Motor neuron (in vitro differentiated cells): ENCODE measurements at regions not wholly inside any gene's neighbourhood (a gene's known extent, or its start where the extent isn't known, plus 50 kb on each side); places are given as distances from the start of the nearest gene placed in this dataset.

Experiments
- ATAC-seq, 8 experiments: fragments of 200-7000 bp; cut with Tn5 transposase; replicated peaks in 6 of 8; 2 replicates each; pipeline ENCODE4 v1.8.0; 2021; ENCODE audit warnings: mild to moderate bottlenecking in 8 of 8, moderate library complexity in 8 of 8
- H3K27ac ChIP-seq, 2 donors: fragments of 250-450 bp; sonication (Bioruptor Pico); 2 replicates each; pipeline ENCODE4 v1.9.0; 2021; ENCODE audit warnings: antibody characterized with exemption in 2 of 2, mild to moderate bottlenecking in 2 of 2, moderate library complexity in 1 of 2
- H3K4me1 ChIP-seq, 2 donors: fragments of 250-450 bp; sonication (Bioruptor Pico); replicated peaks in 1 of 2; 2 replicates each; pipeline ENCODE4 v1.6.1; 2021; ENCODE audit warnings: antibody characterized with exemption in 2 of 2, mild to moderate bottlenecking in 2 of 2, moderate library complexity in 1 of 2
- H3K4me3 ChIP-seq, 5 donors: fragments of 250-450 bp; sonication (Bioruptor Pico); 2 replicates each; pipeline ENCODE4 v1.9.0; 2021; ENCODE audit warnings: antibody characterized with exemption in 5 of 5, mild to moderate bottlenecking in 5 of 5, moderate library complexity in 4 of 5
- WGBS, 10 experiments: fragments of 450-650 bp; shearing (Covaris generic); methylation state at CpG; one replicate each; pipeline ENCODE4 v1.0.0; 2022; 5-methylcytosine and 5-hydroxymethylcytosine counted together
- in situ Hi-C, 9 experiments: fragments of 400-800 bp; cut with MboI; loops; one replicate each; pipeline ENCODE4 v1.15.0; 2021; ENCODE audit warnings: low sequenced_read_pairs in 9 of 9, low pct_unique_long_range_greater_than_20kb in 2 of 9; ENCODE audit not compliant: unreplicated experiment in 9 of 9

DNA sequence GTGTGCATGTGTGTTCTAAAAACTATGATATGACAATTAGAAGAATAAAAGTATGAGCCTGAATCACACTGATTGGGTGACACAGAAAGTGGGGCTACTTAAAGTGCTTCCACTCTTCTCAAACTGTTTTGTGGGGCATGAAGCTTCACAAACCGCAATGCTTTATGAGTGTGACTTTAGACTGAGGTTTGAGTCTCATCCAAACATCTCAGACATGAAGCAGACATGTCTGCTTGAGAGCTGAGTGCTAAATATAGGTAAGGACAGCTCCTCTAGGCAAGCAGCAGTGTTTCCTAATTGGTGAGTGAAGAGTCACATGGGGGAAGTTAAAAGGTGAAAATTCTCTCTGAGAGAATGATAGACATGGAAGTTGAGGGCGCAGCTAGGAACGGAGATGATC is 726.9 kb upstream of the CITED2 start:
- Histone ChIP-seq H3K4me3 (no peak overlapping the region), H3K4me1 (no peaks in the 10 kb centered on the region), H3K27ac (no peak overlapping the region)
- in situ Hi-C loops: no loop called here
- ATAC-seq: no peak
- 64 to 100% (median 100%) methylated on average over 1 to 3 of the region's 3 CpGs; no CpG with 5 or more reads in 1 of the 10 experiments for WGBS, 10 experiments

DNA sequence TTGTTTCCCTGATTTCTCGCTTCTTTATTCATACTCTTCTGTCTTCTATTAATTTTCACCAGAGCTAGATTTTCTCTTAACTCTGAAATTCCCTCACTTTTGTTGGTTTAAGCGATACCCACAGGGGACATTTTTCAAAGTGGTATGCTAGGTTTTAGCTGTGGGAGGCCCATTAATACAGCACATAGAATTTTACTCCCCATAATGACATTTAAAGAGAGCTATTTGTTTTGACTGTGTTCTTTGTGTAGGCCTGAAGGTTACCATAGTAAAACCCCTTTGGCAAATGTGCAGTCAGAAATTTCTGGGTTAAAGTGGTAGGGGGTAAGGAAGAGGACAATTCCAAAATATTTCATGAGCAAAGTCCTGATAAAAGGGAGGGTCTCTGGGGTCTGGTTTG is 721.1 kb upstream of the CITED2 start:
- no peak overlapping the region for H3K27ac ChIP-seq
- ATAC-seq: peak in 1 of 8 experiments; percentile 36
- H3K4me1 ChIP-seq: peaks cover 0 to 4% of the 10 kb centered on the region in 2 donors
- in situ Hi-C loops: no loop called here
- WGBS, 10 experiments: 57 to 97% (median 75%) methylated on average over 1 to 2 of the region's 2 CpGs
- H3K4me3 ChIP-seq: no peak overlapping the region

GRCh38 chr6:140091895-140092294 is 717.4 kb upstream of the CITED2 start:
- in situ Hi-C loops: no loop called here
- Histone ChIP-seq H3K27ac (no peak overlapping the region), H3K4me3 (no peak overlapping the region), H3K4me1 (peaks cover 0 to 4% of the 10 kb centered on the region in 2 donors)
- no peak for ATAC-seq
- 63 to 100% (median 97%) methylated on average over 1 of the region's 1 CpG; no CpG with 5 or more reads in 2 of the 10 experiments for WGBS, 10 experiments

- 57 to 100% (median 93%) methylated on average over 1 to 3 of the region's 3 CpGs; no CpG with 5 or more reads in 2 of the 10 experiments for WGBS, 10 experiments
- no peak overlapping the region for H3K27ac ChIP-seq
- no peak overlapping the region for H3K4me3 ChIP-seq
- in situ Hi-C loops: no loop called here
- H3K4me1 ChIP-seq: peaks cover 0 to 4% of the 10 kb centered on the region in 2 donors
- no peak for ATAC-seq
Measured at GRCh38 chr6:140090871-140091270, 716.4 kb upstream of the CITED2 start.

GRCh38 chr6:140083375-140083774 is 708.9 kb upstream of the CITED2 start:
- in situ Hi-C loops: no loop called here
- peak in 1 of 8 experiments; percentile 9 for ATAC-seq
- WGBS, 10 experiments: 90 to 100% (median 97%) methylated on average over 1 to 3 of the region's 3 CpGs; no CpG with 5 or more reads in 1 of the 10 experiments

GRCh38 chr6:140082867-140083297 is 708.4 kb upstream of the CITED2 start:
- no peaks in the 10 kb centered on the region for H3K4me1 ChIP-seq
- no peak overlapping the region for H3K27ac ChIP-seq
- ATAC-seq: peak in 3 of 8 experiments; percentile 46 to 92 (median 85)
- H3K4me3 ChIP-seq: no peak overlapping the region
- in situ Hi-C loops: no loop called here
- WGBS, 10 experiments: 0 to 100% (median 0%) methylated on average over 1 of the region's 1 CpG; no CpG with 5 or more reads in 3 of the 10 experiments

More at GRCh38 chr6:140083375-140083774, 708.9 kb upstream of the CITED2 start:
- Histone ChIP-seq H3K4me1 (no peaks in the 10 kb centered on the region), H3K4me3 (no peak overlapping the region), H3K27ac (no peak overlapping the region)

DNA sequence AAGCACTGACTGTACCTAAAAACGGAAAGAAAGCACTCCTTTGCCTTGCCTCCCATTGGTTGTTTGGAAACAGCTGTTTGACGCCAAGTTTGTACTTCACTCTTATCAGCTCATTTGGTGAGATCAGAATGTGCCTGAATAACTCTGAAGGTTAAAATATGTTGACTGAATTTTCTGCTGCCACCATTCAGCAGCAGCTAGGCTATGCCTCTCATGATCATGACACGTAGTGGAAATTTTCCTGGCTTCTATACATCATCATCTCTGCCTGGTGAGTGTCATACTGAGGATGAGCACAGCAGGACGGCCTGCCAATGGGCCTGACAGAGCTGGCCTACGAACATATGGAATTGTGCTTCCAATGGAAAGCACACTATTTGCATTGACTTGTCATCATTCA is 704.9 kb upstream of the CITED2 start:
- H3K4me1 ChIP-seq: no peaks in the 10 kb centered on the region
- 82 to 100% (median 90%) methylated on average over 1 to 5 of the region's 5 CpGs for WGBS, 10 experiments
- no peak overlapping the region for H3K4me3 ChIP-seq
- in situ Hi-C loops: no loop called here
- peak in 2 of 8 experiments; percentile 51 to 58 for ATAC-seq
- no peak overlapping the region for H3K27ac ChIP-seq

DNA sequence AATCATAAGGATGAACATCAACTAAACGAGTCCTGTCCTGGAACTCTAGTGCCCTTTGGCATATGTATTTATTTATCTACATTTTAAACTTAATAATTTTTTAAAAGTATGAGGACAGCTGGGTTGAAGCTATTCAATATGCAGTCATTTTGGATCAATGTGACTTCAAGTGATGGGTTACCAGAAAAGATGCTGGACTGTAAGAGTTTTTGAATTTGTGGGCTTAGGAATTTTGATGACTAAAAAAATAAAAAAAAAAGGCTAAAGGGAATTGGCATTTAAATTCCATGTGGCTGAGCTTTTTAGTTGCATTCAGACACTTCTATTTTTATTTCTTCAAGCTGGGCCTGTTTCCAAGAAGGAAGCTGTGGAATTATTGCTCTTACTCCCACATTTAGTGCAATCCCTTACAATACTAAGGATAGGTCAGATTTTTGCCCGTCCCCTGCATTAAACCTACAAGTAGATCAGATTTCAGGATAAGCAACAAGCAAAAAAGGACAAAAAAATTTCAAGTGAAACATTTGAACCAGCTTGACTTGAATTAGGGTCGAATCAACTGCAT is 704.2 kb upstream of the CITED2 start:
- Histone ChIP-seq H3K4me1 (no peaks in the 10 kb centered on the region), H3K27ac (no peak overlapping the region), H3K4me3 (no peak overlapping the region)
- in situ Hi-C loops: no loop called here
- peak in 3 of 8 experiments; percentile 44 to 53 (median 47) for ATAC-seq
- WGBS, 10 experiments: 3 to 100% (median 63%) methylated on average over 2 to 3 of the region's 3 CpGs; no CpG with 5 or more reads in 1 of the 10 experiments

DNA sequence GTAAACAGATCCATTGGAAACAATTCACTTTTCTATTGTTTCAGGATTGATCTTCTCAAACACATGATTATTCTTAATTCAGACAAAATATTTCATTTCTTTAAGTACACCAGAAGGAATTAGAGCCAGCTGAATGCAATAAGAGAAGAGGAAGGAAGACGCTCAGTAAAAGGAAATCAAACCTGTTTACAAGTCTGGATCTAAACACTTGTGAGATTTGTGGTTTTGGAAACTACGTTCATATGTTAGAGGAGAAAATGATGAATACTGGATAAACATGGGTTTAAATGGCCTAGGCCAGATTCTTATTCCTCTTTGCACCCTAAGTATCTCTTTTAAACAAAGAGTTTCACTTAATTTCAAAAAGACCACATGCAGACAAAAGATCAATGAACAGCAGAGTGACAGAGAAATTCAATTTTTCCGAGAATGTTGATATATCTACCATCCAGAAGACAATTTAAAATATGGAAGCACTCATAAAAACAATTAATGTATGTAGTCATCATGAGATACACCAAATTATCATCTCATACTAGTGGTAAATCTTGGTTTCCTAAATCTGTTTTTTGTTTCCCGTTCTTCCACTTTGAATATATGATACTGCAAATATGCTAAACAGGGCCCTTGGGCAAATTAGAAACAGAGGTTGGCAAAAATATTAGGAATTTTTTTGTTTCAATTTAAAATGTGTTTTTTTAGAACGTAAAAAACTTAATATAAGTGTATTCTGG is 703.5 kb upstream of the CITED2 start:
- no peak overlapping the region for H3K27ac ChIP-seq
- H3K4me3 ChIP-seq: no peak overlapping the region
- 8 to 100% (median 87%) methylated on average over 1 to 5 of the region's 5 CpGs for WGBS, 10 experiments
- peaks cover 0 to 6% of the 10 kb centered on the region in 2 donors for H3K4me1 ChIP-seq
- in situ Hi-C loops: no loop called here
- peak in 1 of 8 experiments; percentile 8 for ATAC-seq

GRCh38 chr6:140076105-140076504 is 701.7 kb upstream of the CITED2 start:
- no peak for ATAC-seq

GRCh38 chr6:140073456-140073855 is 699.0 kb upstream of the CITED2 start:
- Histone ChIP-seq H3K4me1 (peaks cover 0 to 12% of the 10 kb centered on the region in 2 donors), H3K27ac (no peak overlapping the region), H3K4me3 (no peak overlapping the region)
- in situ Hi-C loops: loop anchor here in 1 of 9 experiments (25.0 kb wide), 1 partner anchor 364 kb away; no protein-coding TSS in a partner anchor
- peak in 3 of 8 experiments; percentile 38 to 52 (median 44) for ATAC-seq
- 20 to 89% (median 77%) methylated on average over 1 to 3 of the region's 3 CpGs; no CpG with 5 or more reads in 1 of the 10 experiments for WGBS, 10 experiments

More at GRCh38 chr6:140076105-140076504, 701.7 kb upstream of the CITED2 start:
- H3K4me1 ChIP-seq: peaks cover 0 to 12% of the 10 kb centered on the region in 2 donors
- H3K4me3 ChIP-seq: no peak overlapping the region
- in situ Hi-C loops: no loop called here
- 76 to 100% (median 100%) methylated on average over 1 of the region's 1 CpG for WGBS, 10 experiments
- no peak overlapping the region for H3K27ac ChIP-seq

DNA sequence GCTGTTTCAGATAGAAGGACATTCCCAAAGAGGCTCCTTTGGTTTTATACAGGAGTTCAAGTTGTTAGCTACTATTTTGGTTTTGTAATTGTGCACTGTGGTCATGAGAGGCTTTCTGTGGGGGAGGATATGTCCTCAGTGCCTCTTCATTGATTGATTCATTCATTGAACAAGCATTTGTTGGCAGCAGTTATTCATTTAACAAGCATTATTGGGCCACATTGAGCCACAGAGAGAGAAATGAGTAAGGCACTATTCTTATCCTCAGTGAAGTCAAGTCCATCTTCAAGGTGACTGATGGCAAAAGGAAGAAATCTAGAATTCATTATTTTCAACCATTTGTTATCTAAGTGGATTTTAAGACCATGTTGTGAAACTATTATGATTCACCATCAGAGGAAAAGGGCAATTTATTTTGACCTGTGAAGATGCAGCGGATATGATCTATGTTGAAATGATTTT is 697.2 kb upstream of the CITED2 start:
- no peak overlapping the region for H3K27ac ChIP-seq
- peak in 5 of 8 experiments; percentile 94 to 98 (median 96) for ATAC-seq
- peaks cover 0 to 12% of the 10 kb centered on the region in 2 donors for H3K4me1 ChIP-seq
- 20 to 100% (median 69%) methylated on average over 1 of the region's 1 CpG; no CpG with 5 or more reads in 3 of the 10 experiments for WGBS, 10 experiments
- no peak overlapping the region for H3K4me3 ChIP-seq
- in situ Hi-C loops: loop anchor here in 1 of 9 experiments (25.0 kb wide), 1 partner anchor 366 kb away; no protein-coding TSS in a partner anchor

- no peak overlapping the region for H3K27ac ChIP-seq
- in situ Hi-C loops: loop anchor here in 1 of 9 experiments (25.0 kb wide), 1 partner anchor 366 kb away; no protein-coding TSS in a partner anchor
- no peak for ATAC-seq
- H3K4me3 ChIP-seq: no peak overlapping the region
- WGBS, 10 experiments: 0 to 100% (median 91%) methylated on average over 1 to 3 of the region's 3 CpGs
- peaks cover 0 to 12% of the 10 kb centered on the region in 2 donors for H3K4me1 ChIP-seq
Measured at GRCh38 chr6:140070846-140071473, 696.5 kb upstream of the CITED2 start.
